ENCODE measurements at regions not wholly inside any gene's neighbourhood (a gene's known extent, or its start where the extent isn't known, plus 50 kb on each side); places are given as distances from the start of the nearest gene placed in this dataset.
"Not testable (repeated sequence)": the region's sequence is repeated elsewhere in the genome, so short reads cannot be mapped to it uniquely, and the experiment has no call there.

DNA sequence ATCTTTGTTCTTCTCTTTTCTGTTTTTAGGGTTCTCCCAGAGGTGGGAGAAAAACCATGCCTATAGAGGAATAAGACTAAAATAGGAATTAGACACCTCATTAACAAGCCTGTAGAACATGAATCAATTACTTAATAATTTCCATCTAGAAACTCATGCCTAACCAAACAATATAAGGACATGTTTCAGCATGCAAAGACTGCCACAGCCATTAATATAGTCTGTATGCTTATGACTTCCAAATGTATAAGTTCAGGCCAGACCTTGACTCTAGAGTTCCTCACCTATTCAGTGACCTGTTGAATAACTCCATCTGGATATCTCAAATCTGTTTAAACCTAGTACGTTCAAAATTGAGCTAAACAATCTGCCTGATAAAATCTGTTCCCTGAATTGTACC lies 304.6 kb downstream of the BMP4 start:
- DNase-seq: no peak

- no peak for DNase-seq
These were observed 305.4 kb downstream of the BMP4 start for GRCh38 chr14:53651096-53651740.

- no peak for DNase-seq
These were observed 309.7 kb downstream of the BMP4 start for GRCh38 chr14:53646925-53647324.

- no peak for DNase-seq
These were observed 315.9 kb downstream of the BMP4 start for GRCh38 chr14:53640695-53641094.

GRCh38 chr14:53638966-53639365 lies 317.7 kb downstream of the BMP4 start:
- DNase-seq: no peak

GRCh38 chr14:53634793-53635192 lies 321.8 kb downstream of the BMP4 start:
- no peak for DNase-seq

DNA sequence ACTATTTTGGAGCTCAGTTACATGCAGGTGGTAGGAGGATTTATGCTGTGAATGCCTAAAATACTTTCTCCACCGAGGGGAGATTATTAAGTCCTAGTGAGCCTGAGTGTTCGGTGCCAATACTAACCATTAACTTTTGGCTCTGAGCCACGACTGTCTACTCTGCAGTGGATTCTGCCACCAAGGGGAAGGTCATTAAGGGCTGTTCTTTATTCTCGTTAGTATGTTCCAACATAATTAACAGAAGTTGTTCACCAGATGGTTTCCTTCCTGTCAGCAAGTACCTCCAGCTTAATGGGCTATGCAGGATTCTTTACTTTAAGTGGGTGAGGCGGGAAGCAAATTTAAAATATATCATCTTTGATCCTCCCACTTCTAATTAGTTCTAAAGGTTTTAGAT lies 326.3 kb downstream of the BMP4 start:
- no peak for DNase-seq

DNA sequence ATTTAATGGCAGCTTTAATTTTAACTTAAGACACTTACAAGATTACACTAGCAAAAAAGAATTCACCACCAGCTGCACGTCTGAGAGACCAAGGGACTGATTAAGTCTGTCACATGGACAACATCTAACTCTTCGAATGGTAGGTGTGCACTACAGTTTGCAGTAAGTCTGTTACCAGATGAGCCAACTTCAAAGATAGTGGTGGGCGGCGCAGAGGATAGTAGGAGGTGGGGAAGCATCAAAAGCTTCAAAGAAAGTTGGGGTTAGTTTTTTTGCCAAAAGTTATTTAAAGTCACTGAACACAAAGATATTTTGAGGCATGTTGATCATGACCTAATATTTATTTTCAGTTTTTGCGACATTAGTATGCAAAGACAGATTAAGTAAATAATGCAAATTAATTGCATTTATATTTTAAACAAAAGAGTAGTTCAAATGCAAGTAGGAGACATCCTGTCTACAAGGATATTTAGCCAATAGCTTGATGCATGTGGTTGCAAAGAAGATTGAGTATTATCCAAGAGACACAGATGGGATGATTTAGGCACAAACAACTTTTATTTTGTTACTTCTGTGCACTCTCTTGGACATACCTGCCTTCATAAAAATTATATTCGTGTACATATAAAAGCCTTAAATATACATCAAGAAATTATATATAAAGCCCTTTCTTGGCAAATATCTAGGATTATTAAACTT lies 327.7 kb downstream of the BMP4 start:
- DNase-seq: no peak

GRCh38 chr14:53628261-53628660 lies 328.4 kb downstream of the BMP4 start:
- DNase-seq: no peak

DNA sequence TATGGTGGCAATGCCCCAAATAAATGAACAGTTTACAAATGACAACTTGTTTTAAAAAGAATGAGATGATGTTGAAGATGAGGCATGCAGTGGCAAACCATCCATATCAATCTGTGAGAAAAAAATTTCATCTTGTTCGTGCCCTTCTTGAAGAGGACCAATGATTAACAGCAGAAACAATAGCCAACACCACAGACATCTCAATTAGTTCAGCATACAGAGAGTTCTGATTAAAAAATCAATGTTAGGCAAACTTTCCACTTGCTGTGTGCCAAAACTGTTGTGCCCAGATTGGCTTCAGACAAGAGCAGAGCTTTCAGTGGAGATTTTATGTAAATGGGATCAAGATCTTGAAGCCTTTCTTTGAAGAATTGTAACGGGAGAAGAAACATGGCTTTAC lies 329.9 kb downstream of the BMP4 start:
- DNase-seq: no peak

GRCh38 chr14:53622447-53622846 lies 334.2 kb downstream of the BMP4 start:
- DNase-seq: no peak

DNA sequence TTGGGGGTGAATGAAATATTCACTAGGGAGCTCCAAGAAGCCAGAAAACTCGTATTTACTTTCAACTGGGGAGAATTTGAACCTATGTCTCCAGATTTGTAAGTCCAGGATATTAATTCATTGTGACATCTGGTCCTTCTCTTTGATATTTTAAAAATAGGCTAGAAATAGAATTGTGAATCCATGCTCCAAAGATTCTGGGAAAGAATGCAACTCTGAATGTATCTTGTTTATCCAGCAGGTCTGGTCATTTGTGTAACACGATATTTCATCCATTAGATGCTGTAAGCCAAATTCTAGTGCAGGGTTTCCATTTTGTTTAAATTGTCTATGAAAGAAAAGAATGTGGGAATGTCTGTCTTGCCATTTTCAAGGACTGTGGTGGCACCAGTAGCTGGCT lies 334.7 kb downstream of the BMP4 start:
- DNase-seq: no peak

- no peak for DNase-seq
These were observed 335.2 kb downstream of the BMP4 start for GRCh38 chr14:53621433-53621832.

- DNase-seq: no peak
These were observed 335.7 kb downstream of the BMP4 start for GRCh38 chr14:53620890-53621289.

GRCh38 chr14:53620317-53620716 lies 336.3 kb downstream of the BMP4 start:
- no peak for DNase-seq

- no peak for DNase-seq
These were observed 336.9 kb downstream of the BMP4 start for GRCh38 chr14:53619691-53620231.

DNA sequence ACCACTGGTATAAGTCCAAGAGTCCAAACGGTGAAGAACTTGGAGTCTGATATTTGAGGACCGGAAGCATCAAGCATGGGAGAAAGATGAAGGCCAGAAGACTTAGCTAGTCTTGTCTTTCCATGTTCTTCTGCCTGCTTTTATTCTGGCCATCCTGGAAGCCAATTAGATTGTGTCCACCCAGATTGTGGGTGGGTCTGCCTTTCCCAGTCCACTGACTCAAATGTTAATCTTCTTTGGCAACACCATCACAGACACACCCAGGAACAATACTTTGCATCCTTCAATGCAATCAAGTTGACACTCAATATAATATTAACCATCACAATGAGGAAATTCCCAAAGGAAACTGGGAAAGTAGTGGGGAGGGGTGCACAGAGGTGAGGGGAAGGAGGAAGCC lies 340.1 kb downstream of the BMP4 start:
- not testable (repeated sequence) for DNase-seq

GRCh38 chr14:53615252-53615651 lies 341.4 kb downstream of the BMP4 start:
- DNase-seq: no peak

DNA sequence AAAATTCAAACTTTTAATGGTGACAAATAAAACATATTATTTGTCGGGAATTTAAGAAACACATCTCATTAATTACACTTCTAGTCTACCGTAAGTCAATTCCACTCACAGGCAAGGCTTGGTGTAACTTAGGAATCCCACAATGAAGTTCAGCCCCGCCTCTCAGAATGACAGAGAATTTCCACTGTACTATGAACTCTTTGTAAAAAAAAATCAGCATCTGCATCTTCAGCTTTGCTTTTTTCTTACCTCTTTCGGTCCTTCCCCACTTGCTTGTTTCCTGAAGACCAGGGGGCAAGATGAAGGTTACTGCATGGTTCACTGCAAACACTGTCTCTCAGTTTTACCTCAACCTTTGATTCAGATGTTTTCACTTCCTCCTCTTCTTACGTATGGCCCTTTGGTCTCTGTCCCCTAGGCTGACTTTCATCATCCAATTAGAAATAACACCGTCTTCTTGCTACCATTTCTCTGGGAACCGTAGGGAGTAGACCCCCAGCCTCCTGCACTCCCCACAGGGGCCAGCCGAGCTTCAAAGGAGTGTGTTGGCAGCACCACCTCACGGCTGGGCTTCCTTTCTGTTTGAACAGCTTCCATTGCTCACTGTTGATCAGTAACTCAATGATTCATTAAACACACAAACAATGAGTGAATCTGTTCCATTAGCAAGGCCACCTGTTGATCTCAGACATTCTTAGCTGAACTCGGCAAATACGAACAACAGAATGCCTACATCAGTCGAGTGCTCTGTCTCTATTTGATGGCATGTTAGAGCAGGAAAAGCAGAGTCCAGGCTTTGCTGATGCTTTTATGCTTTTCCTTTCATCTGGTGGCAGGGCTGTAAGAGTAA lies 343.0 kb downstream of the BMP4 start:
- no peak for DNase-seq

DNA sequence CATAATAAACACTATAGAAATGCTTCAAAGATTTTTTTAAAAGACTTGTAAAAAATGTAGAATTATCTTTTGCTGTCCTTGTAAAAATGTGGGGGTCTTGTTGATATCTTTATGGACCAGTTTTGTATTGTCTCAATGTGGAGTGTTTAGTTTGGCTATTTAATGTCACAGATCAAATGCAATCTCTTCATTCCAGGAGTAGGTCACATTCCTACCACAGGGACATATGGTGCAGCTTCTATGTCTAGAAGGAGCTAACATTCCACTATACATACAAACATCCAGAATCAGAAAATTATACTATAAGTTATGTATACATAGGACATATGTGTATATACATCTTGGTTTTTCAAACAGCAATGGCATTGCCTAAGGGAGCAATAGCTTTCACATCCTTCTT lies 345.7 kb downstream of the BMP4 start:
- no peak for DNase-seq

DNA sequence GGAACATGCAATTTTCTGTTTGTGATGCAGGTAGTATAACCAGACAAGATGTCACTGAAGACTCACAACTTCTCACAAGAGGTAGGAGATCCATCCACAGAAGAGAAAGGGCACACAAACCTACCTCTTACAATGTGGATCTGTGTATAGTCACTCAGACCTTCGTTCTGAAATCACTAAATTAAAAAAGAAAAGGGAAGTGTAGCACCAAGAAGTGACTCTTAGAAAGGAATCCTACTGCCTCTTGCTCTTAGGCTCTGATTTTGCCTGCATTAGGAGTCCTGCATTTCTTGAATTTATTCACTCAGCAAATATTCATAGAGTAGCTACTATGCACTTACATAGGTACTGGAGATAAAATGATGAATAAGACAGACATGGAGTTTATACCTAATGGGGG lies 347.6 kb downstream of the BMP4 start:
- DNase-seq: no peak

DNA sequence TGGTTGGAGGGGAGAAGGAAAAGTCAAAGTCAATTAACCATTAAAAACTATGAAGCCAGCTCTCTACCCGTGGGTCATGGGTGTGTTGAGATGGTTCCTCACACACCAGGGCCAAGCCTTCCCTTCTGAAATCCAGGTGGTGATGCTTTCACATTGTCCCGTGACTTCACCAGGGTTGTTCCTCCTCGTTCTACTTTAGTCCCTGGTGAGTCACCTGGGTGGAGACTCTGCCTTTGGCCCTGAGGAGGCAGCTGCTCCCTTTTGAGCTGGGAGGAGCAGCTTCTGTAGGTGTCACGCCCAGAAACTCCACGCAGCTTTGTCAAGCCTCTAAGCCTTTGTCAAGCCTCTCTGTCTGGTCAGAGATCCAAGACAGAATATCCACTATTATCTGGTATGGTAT lies 348.3 kb downstream of the BMP4 start:
- DNase-seq: no peak

DNA sequence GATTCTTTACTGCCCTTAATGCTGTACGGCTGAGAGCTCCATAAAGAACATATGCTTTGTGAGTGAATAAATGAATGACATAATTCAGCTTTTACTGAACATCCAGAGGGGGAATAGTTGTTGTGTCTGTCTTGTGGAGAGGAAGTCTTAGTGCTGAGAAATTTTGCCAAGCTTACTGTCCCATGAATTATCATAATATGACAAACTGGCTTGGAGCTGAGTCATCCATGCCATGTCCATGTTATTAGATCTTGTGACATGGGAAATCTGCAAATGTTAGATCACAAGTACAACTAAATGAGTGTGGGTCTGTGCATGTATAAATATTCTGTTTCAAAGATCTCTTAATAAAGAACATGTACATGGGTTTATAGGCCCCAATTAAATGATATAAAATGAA lies 350.4 kb downstream of the BMP4 start:
- DNase-seq: no peak

- DNase-seq: no peak
These were observed 351.1 kb downstream of the BMP4 start for GRCh38 chr14:53605562-53605961.
